Glomerular visceral epithelial cell (primary cell): ENCODE measurements at regions not wholly inside any gene's neighbourhood (a gene's known extent, or its start where the extent isn't known, plus 50 kb on each side); places are given as distances from the start of the nearest gene placed in this dataset.
A peak's percentile ranks its signal among the peaks of the same experiment; 100 is the strongest.
"Not testable (repeated sequence)": the region's sequence is repeated elsewhere in the genome, so short reads cannot be mapped to it uniquely, and the experiment has no call there.

Source experiments
- DNase-seq: peaks from one replicate; pipeline ENCODE4 v3.0.0-alpha.2; 2016; ENCODE audit errors: extremely low spot score

- no peak for DNase-seq
Measured at GRCh38 chr1:19024532-19024931, 68.1 kb upstream of the IFFO2 start.

GRCh38 chr1:19023787-19024186 lies 67.3 kb upstream of the IFFO2 start:
- DNase-seq, result no peak

GRCh38 chr1:19021845-19022244 lies 65.4 kb upstream of the IFFO2 start:
- no peak for DNase-seq

- DNase-seq, result not testable (repeated sequence)
Measured at GRCh38 chr1:19019288-19019687, 62.8 kb upstream of the IFFO2 start.

- no peak for DNase-seq
Measured at GRCh38 chr1:19015476-19015875, 59.0 kb upstream of the IFFO2 start.

GRCh38 chr1:19014765-19015164 lies 58.3 kb upstream of the IFFO2 start:
- no peak for DNase-seq

- DNase-seq, result no peak
Measured at GRCh38 chr1:19013826-19014548, 57.5 kb upstream of the IFFO2 start.

- no peak for DNase-seq
Measured at GRCh38 chr1:19011845-19012231, 55.4 kb upstream of the IFFO2 start.

- DNase-seq, result peak; percentile 98
Measured at GRCh38 chr1:19010995-19011844, 54.7 kb upstream of the IFFO2 start.

- no peak for DNase-seq
Measured at GRCh38 chr1:19010503-19010902, 54.0 kb upstream of the IFFO2 start.

GRCh38 chr1:19009882-19010321 lies 53.4 kb upstream of the IFFO2 start:
- DNase-seq, result peak; percentile 99

- no peak for DNase-seq
Measured at GRCh38 chr1:19009126-19009881, 52.8 kb upstream of the IFFO2 start.

GRCh38 chr1:19007491-19008441 lies 51.3 kb upstream of the IFFO2 start:
- DNase-seq, result no peak

GRCh38 chr1:19006837-19007271 lies 50.4 kb upstream of the IFFO2 start:
- no peak for DNase-seq
